ENCODE measurements at regions not wholly inside any gene's neighbourhood (a gene's known extent, or its start where the extent isn't known, plus 50 kb on each side); places are given as distances from the start of the nearest gene placed in this dataset.

DNA sequence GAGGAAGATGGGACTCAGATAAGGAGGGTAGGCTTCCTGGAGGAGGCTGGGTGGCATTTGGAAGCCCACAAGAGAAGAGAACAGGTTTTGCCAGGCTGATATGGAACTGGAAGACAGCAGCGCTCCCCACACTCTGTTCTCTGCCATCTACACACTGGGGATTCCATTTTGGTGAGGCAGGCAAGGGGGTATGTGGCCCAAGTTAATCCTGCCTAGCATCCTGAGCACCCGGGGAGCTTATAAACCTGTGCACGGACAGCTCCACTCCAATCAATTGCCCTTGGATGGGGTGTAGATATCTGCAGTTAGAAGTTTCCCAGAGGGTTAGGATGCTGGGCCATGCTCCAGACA lies 158.8 kb downstream of the MACROH2A1 start:
- TF ChIP-seq EZH2 (IDR thresholded peaks at IDR 0.05; ENCODE audit: insufficient read depth, poor library complexity, severe bottlenecking) (no peak), EZH2phosphoT487 (IDR thresholded peaks at IDR 0.05; ENCODE audit: insufficient read depth, low read depth) (no peak)
